Transverse colon (tissue), 3 donors: ENCODE measurements at regions not wholly inside any gene's neighbourhood (a gene's known extent, or its start where the extent isn't known, plus 50 kb on each side); places are given as distances from the start of the nearest gene placed in this dataset.

Experiments
- POLR2A ChIP-seq: fragments of 450-650 bp; IDR thresholded peaks from one replicate; pipeline ENCODE4 v1.6.1; 2016; ENCODE audit warnings: antibody characterized with exemption, mild to moderate bottlenecking, moderate library complexity
- TF ChIP-seq, protein P1 (sequence below), 5 experiments: fragments of 200-600 bp in 3 of 5; fragments of 450-650 bp in 2 of 5; sonication (generic) in 3 of 5; IDR thresholded peaks; 1 replicate in 2 of 5; 2 replicates in 3 of 5; pipeline ENCODE4 v1.5.1; 2016 to 2017; ENCODE audit warnings: antibody characterized with exemption in 5 of 5, inconsistent platforms in 3 of 5, mild to moderate bottlenecking in 2 of 5, moderate library complexity in 1 of 5

DNA sequence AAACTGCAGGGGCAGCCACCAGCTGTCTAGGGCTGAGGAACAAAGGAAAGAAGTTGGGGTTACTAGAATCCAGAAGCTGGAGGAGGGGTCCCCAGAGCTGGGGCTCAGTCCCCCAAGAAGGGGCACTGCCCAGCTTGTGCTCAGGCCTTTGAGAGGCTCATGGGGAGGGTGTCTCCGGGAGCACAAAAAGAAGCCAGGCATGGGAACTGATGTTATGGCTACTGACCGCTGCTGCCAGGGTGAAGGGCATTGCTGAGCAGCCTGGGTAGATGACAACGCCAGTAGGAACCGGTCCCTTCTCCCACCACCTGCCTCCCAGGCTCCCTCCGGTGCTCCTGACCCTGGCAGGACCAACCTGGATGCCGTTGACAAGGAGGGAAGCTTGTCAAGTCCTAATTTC is 762.5 kb upstream of the TPTE start:
- TF ChIP-seq, protein P1, sequence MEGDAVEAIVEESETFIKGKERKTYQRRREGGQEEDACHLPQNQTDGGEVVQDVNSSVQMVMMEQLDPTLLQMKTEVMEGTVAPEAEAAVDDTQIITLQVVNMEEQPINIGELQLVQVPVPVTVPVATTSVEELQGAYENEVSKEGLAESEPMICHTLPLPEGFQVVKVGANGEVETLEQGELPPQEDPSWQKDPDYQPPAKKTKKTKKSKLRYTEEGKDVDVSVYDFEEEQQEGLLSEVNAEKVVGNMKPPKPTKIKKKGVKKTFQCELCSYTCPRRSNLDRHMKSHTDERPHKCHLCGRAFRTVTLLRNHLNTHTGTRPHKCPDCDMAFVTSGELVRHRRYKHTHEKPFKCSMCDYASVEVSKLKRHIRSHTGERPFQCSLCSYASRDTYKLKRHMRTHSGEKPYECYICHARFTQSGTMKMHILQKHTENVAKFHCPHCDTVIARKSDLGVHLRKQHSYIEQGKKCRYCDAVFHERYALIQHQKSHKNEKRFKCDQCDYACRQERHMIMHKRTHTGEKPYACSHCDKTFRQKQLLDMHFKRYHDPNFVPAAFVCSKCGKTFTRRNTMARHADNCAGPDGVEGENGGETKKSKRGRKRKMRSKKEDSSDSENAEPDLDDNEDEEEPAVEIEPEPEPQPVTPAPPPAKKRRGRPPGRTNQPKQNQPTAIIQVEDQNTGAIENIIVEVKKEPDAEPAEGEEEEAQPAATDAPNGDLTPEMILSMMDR (IDR thresholded peaks at IDR 0.05): no peak
- TF ChIP-seq POLR2A: no peak
